A673 (cell line): ENCODE measurements at regions not wholly inside any gene's neighbourhood (a gene's known extent, or its start where the extent isn't known, plus 50 kb on each side); places are given as distances from the start of the nearest gene placed in this dataset.

ENCODE experiments used
- BruUV-seq: library from RNA; stranded (reverse); fragments of 400-500 nt; replicated peaks from 2 replicates; lab custom pipeline; 2021; lab: Mats Ljungman, UMichigan
- CTCF ChIA-PET: fragments of 300-600 bp; sonication (Branson Sonifier 250); formaldehyde crosslinking; loops from one replicate; lab custom pipeline; 2022; ENCODE audit warnings: antibody characterized with exemption; lab: Charles Lee
- POLR2A ChIA-PET: fragments of 300-600 bp; sonication (Branson Sonifier 250); formaldehyde crosslinking; loops from one replicate; lab custom pipeline; 2022; ENCODE audit warnings: antibody characterized with exemption; ENCODE audit not compliant: low non-redundant PET; lab: Charles Lee
- DNase-seq: peaks from one replicate; pipeline ENCODE4 v3.0.0-alpha.2; 2015; ENCODE audit warnings: low spot score
- H3K27ac ChIP-seq: fragments of 200-600 bp; sonication (generic); 2 replicates; pipeline ENCODE4 v1.5.1; 2016; ENCODE audit warnings: mixed run types, low read depth, mild to moderate bottlenecking, mixed read lengths, antibody characterized with exemption, low read length; ENCODE audit not compliant: poor library complexity, severe bottlenecking
- H3K27me3 ChIP-seq: fragments of 200-600 bp; sonication (generic); replicated peaks from 2 replicates; pipeline ENCODE4 v1.6.1; 2017; ENCODE audit warnings: mixed run types, low read depth, mild to moderate bottlenecking, mixed read lengths, antibody characterized with exemption, low read length; ENCODE audit not compliant: insufficient read depth, poor library complexity
- H3K36me3 ChIP-seq: fragments of 200-600 bp; sonication (generic); 2 replicates; pipeline ENCODE4 v1.6.1; 2016; ENCODE audit warnings: mixed run types, mild to moderate bottlenecking, mixed read lengths, antibody characterized with exemption, low read length; ENCODE audit not compliant: insufficient read depth, poor library complexity, severe bottlenecking
- H3K4me1 ChIP-seq: fragments of 200-600 bp; sonication (generic); 2 replicates; pipeline ENCODE4 v1.6.1; 2017; ENCODE audit warnings: mixed run types, mild to moderate bottlenecking, mixed read lengths, antibody characterized with exemption, low read length; ENCODE audit not compliant: insufficient read depth, poor library complexity, severe bottlenecking
- H3K4me3 ChIP-seq: fragments of 200-600 bp; sonication (generic); 2 replicates; pipeline ENCODE4 v1.5.1; 2016; ENCODE audit warnings: low read depth, mixed run types, mild to moderate bottlenecking, mixed read lengths, low read length; ENCODE audit not compliant: poor library complexity, severe bottlenecking
- H3K9me3 ChIP-seq: fragments of 200-600 bp; sonication (generic); 2 replicates; pipeline ENCODE4 v1.6.1; 2016; ENCODE audit warnings: mixed run types, low read depth, mild to moderate bottlenecking, mixed read lengths, antibody characterized with exemption, low read length; ENCODE audit not compliant: poor library complexity, severe bottlenecking
- EZH2 ChIP-seq: fragments of 200-600 bp; sonication (generic); IDR thresholded peaks from 2 replicates; pipeline ENCODE4 v1.6.1; 2017; ENCODE audit warnings: borderline replicate concordance, low read depth, mild to moderate bottlenecking, mixed read lengths, antibody characterized with exemption, low read length; ENCODE audit not compliant: poor library complexity, severe bottlenecking
- intact Hi-C: fragments of 100-400 bp; cut with micrococcal nuclease; formaldehyde crosslinking; loops from one replicate; pipeline ENCODE4 v1.10.0; 2022; ENCODE audit not compliant: unreplicated experiment
- TF ChIP-seq, protein P1 (sequence below): fragments of 300-800, 200-600 bp; sonication (generic); conservative IDR thresholded peaks from 2 replicates; pipeline ENCODE4 v1.5.1; 2017; ENCODE audit warnings: low read depth, mild to moderate bottlenecking, antibody characterized with exemption, low read length, moderate library complexity, mixed read lengths

DNA sequence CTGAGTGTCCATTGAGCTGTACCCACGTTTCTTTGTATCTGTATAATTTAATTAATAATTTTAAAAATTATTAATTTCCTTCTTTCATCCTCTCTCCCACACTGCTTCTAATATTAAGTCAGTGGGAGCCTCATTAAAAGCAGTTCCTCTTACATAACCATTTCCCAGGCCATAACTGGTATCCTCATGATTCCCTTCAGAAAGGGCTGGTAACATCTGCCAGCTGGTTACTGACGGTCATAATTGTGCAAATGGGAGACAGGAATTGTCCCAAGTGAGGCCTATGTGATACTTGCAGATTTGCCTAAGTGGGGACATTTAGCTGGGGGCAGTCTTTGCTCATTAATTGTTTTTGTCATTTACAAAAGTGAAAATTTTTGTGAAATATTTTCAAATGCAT, 69.0 kb upstream of the SPAG17 start:
- CTCF ChIA-PET = interaction anchor here (0.5 kb wide), 1 partner anchor 755 kb away, joined by 4 read pairs; no protein-coding TSS in a partner anchor

DNA sequence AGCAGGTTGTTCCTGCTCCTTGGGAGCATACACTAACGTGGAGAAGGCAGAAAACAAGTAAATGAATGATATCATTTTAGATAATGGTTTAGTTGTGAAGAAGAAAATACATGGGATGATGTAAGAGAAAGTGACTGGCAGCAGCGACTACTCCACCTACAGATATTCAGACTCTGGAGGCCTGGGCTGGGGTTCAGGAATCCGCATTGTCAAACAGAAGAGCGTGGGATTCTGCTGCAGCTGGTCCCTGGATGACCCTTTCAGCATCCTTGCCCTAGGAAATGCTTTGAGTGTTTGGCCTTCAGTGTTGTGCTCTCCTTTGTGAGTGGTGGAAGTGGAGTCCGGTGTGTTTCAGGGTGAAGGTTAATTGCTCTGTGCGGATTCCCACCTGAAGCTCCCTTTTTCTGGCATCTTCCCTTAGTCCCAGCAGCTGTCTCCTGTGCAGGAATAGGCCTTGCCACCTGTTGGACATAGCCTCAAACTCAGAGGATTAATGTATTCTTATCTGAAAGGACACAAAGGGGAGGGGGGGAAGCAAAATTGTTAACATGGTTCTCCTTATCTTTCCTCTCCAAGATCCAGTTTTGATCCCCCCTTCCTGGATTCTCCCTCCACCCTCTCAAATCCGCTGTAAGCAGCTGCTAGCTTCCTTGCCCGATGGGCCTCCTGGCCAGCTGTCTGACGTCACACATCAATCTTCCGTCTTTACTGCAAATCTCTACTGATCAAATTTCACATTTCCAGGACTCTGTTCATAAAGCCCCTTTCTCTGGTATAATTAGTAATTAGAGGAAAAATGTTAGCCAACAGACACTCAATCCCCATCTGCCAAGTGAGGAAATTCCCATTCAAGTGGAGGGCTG, 68.3 kb upstream of the SPAG17 start:
- H3K4me3 ChIP-seq = no peak overlapping the region
- TF ChIP-seq, protein P1, sequence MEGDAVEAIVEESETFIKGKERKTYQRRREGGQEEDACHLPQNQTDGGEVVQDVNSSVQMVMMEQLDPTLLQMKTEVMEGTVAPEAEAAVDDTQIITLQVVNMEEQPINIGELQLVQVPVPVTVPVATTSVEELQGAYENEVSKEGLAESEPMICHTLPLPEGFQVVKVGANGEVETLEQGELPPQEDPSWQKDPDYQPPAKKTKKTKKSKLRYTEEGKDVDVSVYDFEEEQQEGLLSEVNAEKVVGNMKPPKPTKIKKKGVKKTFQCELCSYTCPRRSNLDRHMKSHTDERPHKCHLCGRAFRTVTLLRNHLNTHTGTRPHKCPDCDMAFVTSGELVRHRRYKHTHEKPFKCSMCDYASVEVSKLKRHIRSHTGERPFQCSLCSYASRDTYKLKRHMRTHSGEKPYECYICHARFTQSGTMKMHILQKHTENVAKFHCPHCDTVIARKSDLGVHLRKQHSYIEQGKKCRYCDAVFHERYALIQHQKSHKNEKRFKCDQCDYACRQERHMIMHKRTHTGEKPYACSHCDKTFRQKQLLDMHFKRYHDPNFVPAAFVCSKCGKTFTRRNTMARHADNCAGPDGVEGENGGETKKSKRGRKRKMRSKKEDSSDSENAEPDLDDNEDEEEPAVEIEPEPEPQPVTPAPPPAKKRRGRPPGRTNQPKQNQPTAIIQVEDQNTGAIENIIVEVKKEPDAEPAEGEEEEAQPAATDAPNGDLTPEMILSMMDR = no peak
- no peak for TF ChIP-seq EZH2
- no peaks in the 10 kb centered on the region for H3K9me3 ChIP-seq
- no peaks in the 10 kb centered on the region for H3K27me3 ChIP-seq
- no peak overlapping the region for H3K27ac ChIP-seq
- CTCF ChIA-PET = no interaction called here
- DNase-seq = peak; percentile 4
- no peaks in the 10 kb centered on the region for H3K36me3 ChIP-seq
- peaks cover 8% of the 10 kb centered on the region for H3K4me1 ChIP-seq
- no TSS peak for BruUV-seq
- POLR2A ChIA-PET = no interaction called here
- intact Hi-C loops = no loop called here

More for the DNA sequence above, 69.0 kb upstream of the SPAG17 start:
- intact Hi-C loops = no loop called here
- no peak overlapping the region for H3K27ac ChIP-seq
- no peaks in the 10 kb centered on the region for H3K27me3 ChIP-seq
- peaks cover 8% of the 10 kb centered on the region for H3K4me1 ChIP-seq
- TF ChIP-seq EZH2 = no peak
- no peak overlapping the region for H3K4me3 ChIP-seq
- H3K9me3 ChIP-seq = no peaks in the 10 kb centered on the region
- BruUV-seq = no TSS peak
- POLR2A ChIA-PET = interaction anchor here (0.5 kb wide), 1 partner anchor 646 kb away, joined by 3 read pairs; no protein-coding TSS in a partner anchor
- H3K36me3 ChIP-seq = no peaks in the 10 kb centered on the region
- no peak for DNase-seq

DNA sequence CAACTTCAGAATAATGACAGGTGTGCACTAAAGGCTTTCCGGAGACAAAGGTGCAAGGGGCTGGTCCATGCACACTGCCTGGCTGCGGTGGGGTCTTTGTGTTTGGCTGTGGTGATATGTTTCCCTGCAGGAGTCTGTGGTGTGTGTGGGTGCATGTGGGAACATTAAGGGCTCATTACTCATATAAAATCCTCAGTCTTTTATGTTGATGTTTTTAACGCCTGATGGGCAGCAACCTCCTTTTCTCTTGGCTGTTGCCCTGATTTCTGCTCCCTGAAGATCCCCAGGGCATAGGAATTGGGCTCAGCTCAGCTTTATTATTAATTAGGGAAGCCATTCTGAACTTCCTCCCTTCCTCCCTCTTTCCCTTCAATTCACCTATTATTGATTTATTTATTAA, 67.6 kb upstream of the SPAG17 start:
- Histone ChIP-seq H3K4me3 (no peak overlapping the region), H3K36me3 (no peaks in the 10 kb centered on the region), H3K4me1 (peaks cover 8% of the 10 kb centered on the region), H3K27ac (no peak overlapping the region), H3K27me3 (no peaks in the 10 kb centered on the region), H3K9me3 (no peaks in the 10 kb centered on the region)
- intact Hi-C loops = no loop called here
- no peak for DNase-seq
- ChIA-PET CTCF (no interaction called here), POLR2A (no interaction called here)
- no TSS peak for BruUV-seq
- no peak for TF ChIP-seq EZH2
- TF ChIP-seq, protein P1 = no peak

DNA sequence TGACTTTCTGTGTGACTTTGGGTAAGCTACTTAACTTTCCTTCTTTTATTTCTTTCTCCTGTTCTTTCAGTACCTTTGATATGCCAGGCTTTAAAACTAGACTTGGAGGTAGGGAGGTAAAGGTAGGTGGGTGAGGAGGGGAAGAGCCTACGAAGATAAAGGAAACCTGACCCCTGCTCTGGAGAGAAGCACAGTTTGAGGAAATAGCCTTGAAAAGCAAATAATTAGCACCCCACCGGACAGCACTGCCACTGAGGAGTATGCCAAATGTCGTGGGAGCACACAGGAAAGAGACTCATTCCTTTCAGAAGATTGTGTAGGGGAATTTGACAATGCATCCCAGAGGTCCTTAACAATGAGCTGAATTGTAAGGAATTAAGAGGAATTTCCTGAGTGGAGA, 65.2 kb upstream of the SPAG17 start:
- BruUV-seq = no TSS peak
- Histone ChIP-seq H3K27ac (no peak overlapping the region), H3K4me1 (peaks cover 6% of the 10 kb centered on the region), H3K36me3 (no peaks in the 10 kb centered on the region), H3K4me3 (no peak overlapping the region), H3K27me3 (no peaks in the 10 kb centered on the region), H3K9me3 (no peaks in the 10 kb centered on the region)
- CTCF ChIA-PET = no interaction called here
- POLR2A ChIA-PET = no interaction called here
- peak; percentile 46 for DNase-seq
- no peak for TF ChIP-seq EZH2
- TF ChIP-seq, protein P1 = no peak
- intact Hi-C loops = no loop called here
